Testis (tissue), 2 donors: ENCODE measurements at regions not wholly inside any gene's neighbourhood (a gene's known extent, or its start where the extent isn't known, plus 50 kb on each side); places are given as distances from the start of the nearest gene placed in this dataset.

Source experiments
- DNase-seq: peaks from one replicate; pipeline ENCODE4 v3.0.0-alpha.2; 2019
- H3K27ac ChIP-seq, 2 donors: fragments of 200-600 bp; sonication (generic); one replicate each; pipeline ENCODE4 v1.5.1; 2019
- H3K27me3 ChIP-seq: fragments of 200-600 bp; sonication (generic); one replicate; pipeline ENCODE4 v1.5.1; 2019
- H3K36me3 ChIP-seq: fragments of 200-600 bp; sonication (generic); one replicate; pipeline ENCODE4 v1.5.1; 2017; ENCODE audit warnings: low read depth; ENCODE audit errors: missing control alignments
- H3K4me1 ChIP-seq: fragments of 200-600 bp; sonication (generic); one replicate; pipeline ENCODE4 v1.5.1; 2019
- H3K4me3 ChIP-seq, 2 donors: fragments of 200-600 bp; sonication (generic); one replicate each; pipeline ENCODE4 v1.5.1; 2017 to 2019
- H3K9me3 ChIP-seq: fragments of 200-600 bp; sonication (generic); one replicate; pipeline ENCODE4 v1.5.1; 2017
- POLR2A ChIP-seq: fragments of 450-650 bp; IDR thresholded peaks from one replicate; pipeline ENCODE4 v1.6.1; 2017; ENCODE audit warnings: antibody characterized with exemption, mild to moderate bottlenecking, moderate library complexity
- WGBS, 2 donors: methylation state at CpG; one replicate each; pipeline ENCODE4 v1.1.5; 2018; 5-methylcytosine and 5-hydroxymethylcytosine counted together
- intact Hi-C: fragments of 100-400 bp; cut with DNase I; formaldehyde crosslinking; loops from one replicate; pipeline ENCODE4 v1.15.1; 2023; ENCODE audit warnings: low total_unique reads
- TF ChIP-seq, protein P1 (sequence below), 3 experiments: fragments of 450-650 bp in 2 of 3; fragments of 200-600 bp in 1 of 3; sonication (generic) in 1 of 3; IDR thresholded peaks; one replicate each; pipeline ENCODE4 v1.5.1; 2016 to 2019; ENCODE audit warnings: antibody characterized with exemption in 3 of 3, mild to moderate bottlenecking in 2 of 3, moderate library complexity in 1 of 3

DNA sequence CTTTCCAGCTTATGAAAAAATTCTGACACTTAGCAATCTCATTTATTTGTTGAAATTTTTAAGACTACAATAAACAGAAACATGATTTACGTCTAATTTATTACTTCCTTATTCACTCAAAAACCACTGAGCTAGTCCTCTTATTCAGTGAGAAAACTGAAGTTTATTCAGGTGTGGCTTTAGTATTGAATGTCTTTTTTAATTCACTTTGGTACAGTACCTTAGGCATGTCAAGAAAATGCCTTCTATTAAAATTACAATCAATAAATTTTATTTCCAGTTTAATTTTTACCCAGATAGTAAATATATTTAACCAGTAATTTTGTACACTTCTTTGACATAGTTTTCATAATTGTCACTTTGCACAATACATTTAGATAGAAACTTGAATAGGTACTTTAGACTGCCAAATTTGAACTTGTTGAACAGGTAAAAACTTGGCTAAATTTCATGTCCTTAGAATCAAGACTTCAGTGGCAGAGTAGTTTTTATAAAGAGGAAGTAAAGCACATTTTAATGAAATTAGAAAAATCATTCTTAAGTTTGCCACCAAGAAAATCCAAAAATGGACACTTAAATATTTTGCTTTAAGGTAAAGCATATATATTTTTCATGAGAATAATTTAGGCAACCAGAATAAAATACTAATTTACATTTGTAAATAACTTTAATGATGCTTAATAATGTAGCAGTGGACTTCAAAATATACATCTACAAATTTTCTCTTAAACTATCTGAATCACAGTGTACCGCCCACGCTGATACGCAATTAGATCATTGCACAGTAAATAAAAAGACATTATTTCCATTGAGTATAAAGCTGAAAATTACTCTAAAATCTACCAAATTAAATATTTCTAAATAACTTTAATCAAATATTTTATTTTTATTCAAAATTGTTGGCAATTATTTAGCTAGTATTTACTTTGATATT is 159.1 kb downstream of the RASSF9 start:
- DNase-seq = no peak
- H3K27ac ChIP-seq = no peak overlapping the region
- WGBS, 2 donors = 92% methylated on average over 4 of the region's 4 CpGs
- TF ChIP-seq, protein P1, sequence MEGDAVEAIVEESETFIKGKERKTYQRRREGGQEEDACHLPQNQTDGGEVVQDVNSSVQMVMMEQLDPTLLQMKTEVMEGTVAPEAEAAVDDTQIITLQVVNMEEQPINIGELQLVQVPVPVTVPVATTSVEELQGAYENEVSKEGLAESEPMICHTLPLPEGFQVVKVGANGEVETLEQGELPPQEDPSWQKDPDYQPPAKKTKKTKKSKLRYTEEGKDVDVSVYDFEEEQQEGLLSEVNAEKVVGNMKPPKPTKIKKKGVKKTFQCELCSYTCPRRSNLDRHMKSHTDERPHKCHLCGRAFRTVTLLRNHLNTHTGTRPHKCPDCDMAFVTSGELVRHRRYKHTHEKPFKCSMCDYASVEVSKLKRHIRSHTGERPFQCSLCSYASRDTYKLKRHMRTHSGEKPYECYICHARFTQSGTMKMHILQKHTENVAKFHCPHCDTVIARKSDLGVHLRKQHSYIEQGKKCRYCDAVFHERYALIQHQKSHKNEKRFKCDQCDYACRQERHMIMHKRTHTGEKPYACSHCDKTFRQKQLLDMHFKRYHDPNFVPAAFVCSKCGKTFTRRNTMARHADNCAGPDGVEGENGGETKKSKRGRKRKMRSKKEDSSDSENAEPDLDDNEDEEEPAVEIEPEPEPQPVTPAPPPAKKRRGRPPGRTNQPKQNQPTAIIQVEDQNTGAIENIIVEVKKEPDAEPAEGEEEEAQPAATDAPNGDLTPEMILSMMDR (IDR thresholded peaks at IDR 0.05) = no peak
- TF ChIP-seq POLR2A = no peak
- intact Hi-C loops = no loop called here
- H3K4me3 ChIP-seq = no peak overlapping the region
- H3K36me3 ChIP-seq = no peaks in the 10 kb centered on the region
- no peaks in the 10 kb centered on the region for H3K4me1 ChIP-seq
- H3K27me3 ChIP-seq = no peaks in the 10 kb centered on the region
- H3K9me3 ChIP-seq = no peaks in the 10 kb centered on the region

DNA sequence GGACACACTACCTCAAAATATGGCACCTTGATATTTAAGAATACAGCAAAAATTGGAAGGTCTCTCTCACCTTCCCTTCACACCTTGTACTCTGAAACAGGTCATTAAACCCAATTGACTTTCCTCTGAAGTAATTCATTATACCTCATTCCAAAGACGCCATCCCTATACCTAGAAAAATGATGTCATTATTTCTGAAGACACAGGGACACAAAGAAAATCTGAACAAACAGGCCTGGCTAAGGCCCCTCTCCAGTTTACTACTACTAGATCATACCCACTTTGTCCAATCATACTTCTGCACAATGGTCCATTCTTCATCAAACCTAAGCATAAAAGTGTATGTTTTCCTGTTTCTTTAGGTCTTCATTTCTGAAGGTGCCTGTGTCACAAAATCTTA is 156.9 kb downstream of the RASSF9 start:
- H3K4me1 ChIP-seq = no peaks in the 10 kb centered on the region
- TF ChIP-seq, protein P1 (IDR thresholded peaks at IDR 0.05) = no peak
- TF ChIP-seq POLR2A = no peak
- H3K27ac ChIP-seq = no peak overlapping the region
- intact Hi-C loops = no loop called here
- no peaks in the 10 kb centered on the region for H3K27me3 ChIP-seq
- no peak for DNase-seq
- no peaks in the 10 kb centered on the region for H3K36me3 ChIP-seq
- H3K9me3 ChIP-seq = no peaks in the 10 kb centered on the region
- WGBS, 2 donors = 100% methylated on average over 1 of the region's 1 CpG
- H3K4me3 ChIP-seq = no peak overlapping the region

DNA sequence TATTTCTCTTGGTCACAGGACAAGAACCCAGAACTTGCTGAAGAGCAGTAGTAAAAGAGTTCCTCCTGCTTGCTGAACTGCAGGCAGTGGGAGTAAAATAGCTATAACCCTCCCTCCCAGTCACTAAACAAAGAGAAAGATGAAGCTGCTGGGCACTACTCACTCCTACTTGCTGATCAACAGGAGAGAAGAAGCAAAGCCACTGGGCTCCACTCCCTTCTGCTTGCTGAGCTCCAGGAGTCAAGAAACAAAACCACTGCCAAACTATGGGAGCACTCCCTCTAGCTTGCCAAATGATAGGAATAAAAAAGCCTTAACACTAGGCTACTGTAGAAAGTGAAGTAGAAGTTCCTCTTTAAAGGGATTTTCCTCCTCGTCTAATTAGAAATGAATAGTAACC is 155.3 kb downstream of the RASSF9 start:
- DNase-seq = no peak
- Histone ChIP-seq H3K27me3 (no peaks in the 10 kb centered on the region), H3K9me3 (no peaks in the 10 kb centered on the region), H3K36me3 (no peaks in the 10 kb centered on the region), H3K4me1 (no peaks in the 10 kb centered on the region), H3K27ac (no peak overlapping the region), H3K4me3 (no peak overlapping the region)
- WGBS, 2 donors = 93 to 94% methylated on average over 1 of the region's 1 CpG
- intact Hi-C loops = no loop called here
- TF ChIP-seq, protein P1 (IDR thresholded peaks at IDR 0.05) = no peak
- no peak for TF ChIP-seq POLR2A

DNA sequence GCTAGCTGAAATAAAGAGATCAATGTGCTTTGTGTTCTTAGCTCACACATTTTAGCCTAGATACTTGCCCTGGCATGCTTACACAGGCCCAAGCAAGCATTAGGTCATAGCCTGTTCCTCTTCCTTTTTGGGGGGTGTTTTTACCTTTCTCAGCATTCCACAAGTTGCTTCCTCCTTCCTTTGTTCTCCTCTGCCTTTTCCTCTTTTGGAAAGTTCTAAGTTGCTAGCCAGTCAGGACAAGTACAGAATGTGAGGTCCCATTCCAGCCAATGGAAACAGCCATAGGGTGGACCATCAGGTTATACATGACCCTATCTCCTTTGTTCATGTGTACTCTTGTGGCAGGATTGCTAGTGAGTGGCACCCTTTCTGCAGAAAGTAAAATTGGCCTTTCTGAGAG is 154.9 kb downstream of the RASSF9 start:
- intact Hi-C loops = no loop called here
- Histone ChIP-seq H3K9me3 (no peaks in the 10 kb centered on the region), H3K4me3 (no peak overlapping the region), H3K27ac (no peak overlapping the region), H3K4me1 (no peaks in the 10 kb centered on the region), H3K27me3 (no peaks in the 10 kb centered on the region), H3K36me3 (no peaks in the 10 kb centered on the region)
- TF ChIP-seq, protein P1 (IDR thresholded peaks at IDR 0.05) = no peak
- no peak for TF ChIP-seq POLR2A
- no peak for DNase-seq

DNA sequence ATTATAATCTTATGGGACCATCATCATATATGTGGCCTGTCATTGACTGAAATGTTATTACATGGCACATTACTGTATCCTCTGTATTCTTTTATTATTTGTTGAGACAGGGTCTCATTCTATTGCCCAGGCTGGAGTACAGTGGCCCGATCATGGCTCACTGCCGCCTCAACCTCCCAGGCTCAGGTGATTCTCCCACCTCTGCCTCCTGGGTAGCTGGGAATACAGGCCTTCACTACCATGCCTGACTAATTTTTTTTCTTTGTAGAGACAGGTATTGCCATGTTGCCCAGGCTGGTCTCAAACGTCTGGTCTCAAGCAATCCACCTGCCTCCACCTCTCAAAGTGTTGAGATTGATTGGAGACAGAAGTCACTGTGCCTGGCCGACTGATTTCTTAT is 153.2 kb downstream of the RASSF9 start:
- H3K36me3 ChIP-seq = no peaks in the 10 kb centered on the region
- H3K9me3 ChIP-seq = no peaks in the 10 kb centered on the region
- H3K4me1 ChIP-seq = no peaks in the 10 kb centered on the region
- DNase-seq = no peak
- H3K27ac ChIP-seq = no peak overlapping the region
- intact Hi-C loops = no loop called here
- no peak overlapping the region for H3K4me3 ChIP-seq
- H3K27me3 ChIP-seq = no peaks in the 10 kb centered on the region
- no peak for TF ChIP-seq POLR2A
- TF ChIP-seq, protein P1 (IDR thresholded peaks at IDR 0.05) = no peak
- WGBS, 2 donors = 87 to 88% methylated on average over 4 of the region's 4 CpGs
